LNCaP clone FGC (cell line): ENCODE measurements at regions not wholly inside any gene's neighbourhood (a gene's known extent, or its start where the extent isn't known, plus 50 kb on each side); places are given as distances from the start of the nearest gene placed in this dataset.
"Not testable (repeated sequence)": the region's sequence is repeated elsewhere in the genome, so short reads cannot be mapped to it uniquely, and the experiment has no call there.

Experiments used
- DNase-seq: peaks from one replicate; pipeline ENCODE4 v3.0.0-alpha.2; 2011; ENCODE audit warnings: low read depth
- H3K4me3 ChIP-seq: 2 replicates; pipeline ENCODE4 v1.5.1; 2011; ENCODE audit warnings: mild to moderate bottlenecking, low read depth, low read length, control low read depth
- TF ChIP-seq, protein P1 (sequence below): IDR thresholded peaks from 2 replicates; pipeline ENCODE4 v1.5.1; 2012; ENCODE audit warnings: mild to moderate bottlenecking; ENCODE audit not compliant: control insufficient read depth, insufficient read depth; ENCODE audit errors: extremely low read depth

DNA sequence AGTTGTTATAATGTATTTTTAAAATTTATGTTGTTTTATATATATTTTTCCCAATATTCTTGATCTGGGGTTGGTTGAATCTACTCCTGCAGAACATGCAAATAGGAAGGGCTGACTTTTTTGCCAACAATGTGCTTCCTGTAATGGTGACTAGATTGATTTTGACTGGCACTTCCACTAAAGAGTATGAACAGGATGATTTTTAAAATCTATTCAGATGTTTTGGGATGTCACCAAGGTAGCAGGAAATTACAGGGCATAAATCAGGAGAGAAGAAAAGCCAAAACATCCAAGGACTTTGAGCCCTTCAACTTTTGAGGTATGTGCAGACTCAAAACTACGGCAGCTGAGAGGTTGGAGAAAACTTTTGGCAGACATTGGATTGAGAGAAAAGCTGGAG lies 1047.6 kb downstream of the SLITRK5 start:
- H3K4me3 ChIP-seq = no peak overlapping the region
- TF ChIP-seq, protein P1, sequence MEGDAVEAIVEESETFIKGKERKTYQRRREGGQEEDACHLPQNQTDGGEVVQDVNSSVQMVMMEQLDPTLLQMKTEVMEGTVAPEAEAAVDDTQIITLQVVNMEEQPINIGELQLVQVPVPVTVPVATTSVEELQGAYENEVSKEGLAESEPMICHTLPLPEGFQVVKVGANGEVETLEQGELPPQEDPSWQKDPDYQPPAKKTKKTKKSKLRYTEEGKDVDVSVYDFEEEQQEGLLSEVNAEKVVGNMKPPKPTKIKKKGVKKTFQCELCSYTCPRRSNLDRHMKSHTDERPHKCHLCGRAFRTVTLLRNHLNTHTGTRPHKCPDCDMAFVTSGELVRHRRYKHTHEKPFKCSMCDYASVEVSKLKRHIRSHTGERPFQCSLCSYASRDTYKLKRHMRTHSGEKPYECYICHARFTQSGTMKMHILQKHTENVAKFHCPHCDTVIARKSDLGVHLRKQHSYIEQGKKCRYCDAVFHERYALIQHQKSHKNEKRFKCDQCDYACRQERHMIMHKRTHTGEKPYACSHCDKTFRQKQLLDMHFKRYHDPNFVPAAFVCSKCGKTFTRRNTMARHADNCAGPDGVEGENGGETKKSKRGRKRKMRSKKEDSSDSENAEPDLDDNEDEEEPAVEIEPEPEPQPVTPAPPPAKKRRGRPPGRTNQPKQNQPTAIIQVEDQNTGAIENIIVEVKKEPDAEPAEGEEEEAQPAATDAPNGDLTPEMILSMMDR = no peak
- no peak for DNase-seq

DNA sequence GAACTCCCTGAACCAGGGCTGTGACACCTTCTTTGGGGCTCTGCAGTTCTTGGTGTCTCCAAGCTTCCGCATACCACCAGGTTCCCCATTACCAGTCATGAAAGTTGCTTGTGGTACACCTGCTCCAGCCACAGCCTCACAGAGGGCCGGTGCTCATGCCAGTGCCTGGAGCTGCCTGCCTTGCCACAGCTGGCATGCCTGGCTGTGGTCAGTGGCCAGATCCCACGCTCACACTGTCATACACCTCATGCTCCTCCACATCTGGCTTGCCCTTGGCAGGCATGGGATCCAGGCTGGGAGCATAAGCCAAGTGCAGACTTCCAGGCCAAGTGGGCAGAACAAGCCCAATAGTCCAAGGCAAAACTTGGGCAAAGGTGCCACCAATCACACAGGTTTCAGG lies 1054.9 kb downstream of the SLITRK5 start:
- H3K4me3 ChIP-seq = no peak overlapping the region
- TF ChIP-seq, protein P1 = no peak
- no peak for DNase-seq

DNA sequence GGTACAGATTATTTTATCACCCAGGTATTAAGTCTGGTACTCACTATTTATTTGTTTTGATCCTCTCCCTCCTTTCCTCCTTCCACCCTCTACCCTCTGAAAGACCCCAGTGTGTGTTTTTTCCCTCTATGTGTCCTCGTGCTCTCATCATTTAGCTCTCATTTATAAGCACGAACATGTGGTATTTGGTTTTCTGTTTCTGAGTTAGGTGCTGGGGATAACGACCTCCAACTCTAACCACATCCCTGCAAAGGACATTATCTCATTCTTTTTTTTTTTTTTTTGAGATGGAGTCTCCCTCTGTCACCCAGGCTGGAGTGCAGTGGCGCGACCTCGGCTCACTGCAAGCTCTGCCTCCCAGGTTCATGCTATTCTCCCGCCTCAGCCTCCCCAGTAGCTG lies 1056.1 kb downstream of the SLITRK5 start:
- not testable (repeated sequence) for H3K4me3 ChIP-seq, DNase-seq

DNA sequence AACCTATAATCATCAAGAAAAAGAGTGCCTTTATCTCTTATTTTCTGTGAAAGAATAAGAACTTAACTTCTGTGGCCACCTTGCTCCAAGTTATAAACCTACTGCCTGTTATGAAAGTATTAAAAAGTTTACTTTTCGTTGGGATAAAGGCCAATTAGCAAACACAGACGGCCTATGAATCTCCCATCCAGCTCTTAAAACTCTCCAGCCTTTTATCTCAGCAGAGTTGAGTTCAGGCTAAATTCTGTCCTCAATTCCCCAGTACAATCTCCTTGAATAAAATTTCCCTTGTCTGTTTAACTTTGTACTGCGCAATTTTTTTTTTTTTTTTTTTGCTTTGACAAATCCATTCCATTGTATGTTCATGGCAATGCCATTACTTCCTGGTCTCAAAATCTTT lies 1058.4 kb downstream of the SLITRK5 start:
- no peak overlapping the region for H3K4me3 ChIP-seq
- TF ChIP-seq, protein P1 = no peak
- DNase-seq = peak; percentile 71

DNA sequence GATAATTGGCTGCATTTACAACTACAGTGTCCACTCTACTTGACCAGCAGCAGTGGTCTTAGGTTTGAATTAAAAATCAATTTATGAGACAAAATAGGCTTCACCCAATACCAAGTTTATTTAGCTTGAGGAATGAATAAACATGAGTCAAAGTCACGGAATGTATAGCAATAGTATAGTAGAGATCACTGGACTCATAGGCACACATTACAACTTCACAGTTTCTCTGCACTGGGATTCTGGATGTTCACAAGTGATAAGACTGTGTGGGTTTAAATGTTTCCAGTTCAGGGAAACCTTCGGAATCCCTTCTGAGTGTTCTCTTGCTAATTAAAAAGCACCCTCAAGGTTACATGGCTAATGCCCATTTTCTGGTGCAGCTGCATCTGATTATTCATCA lies 1064.9 kb downstream of the SLITRK5 start:
- DNase-seq = no peak
- TF ChIP-seq, protein P1 = no peak
- H3K4me3 ChIP-seq = no peak overlapping the region

DNA sequence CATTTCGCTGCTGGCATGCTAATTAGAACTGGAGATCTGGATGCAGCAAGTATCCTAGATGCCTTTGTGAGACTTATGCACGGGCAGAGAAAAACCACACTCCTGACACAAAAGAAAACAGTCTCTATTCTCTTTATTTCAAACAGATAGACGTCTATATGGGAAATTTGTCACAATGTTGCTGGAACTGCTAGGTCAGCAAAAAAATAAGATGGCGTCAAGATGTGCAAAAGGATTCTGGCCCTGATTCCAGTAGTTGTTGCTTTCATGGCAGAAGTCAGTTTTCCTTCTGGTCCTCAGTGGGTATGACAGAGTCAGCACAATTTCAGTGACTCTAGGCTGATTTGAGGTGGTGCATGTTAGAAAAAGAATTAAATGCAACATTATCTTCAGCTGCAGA lies 1068.0 kb downstream of the SLITRK5 start:
- DNase-seq = no peak
- H3K4me3 ChIP-seq = no peak overlapping the region
- TF ChIP-seq, protein P1 = no peak

DNA sequence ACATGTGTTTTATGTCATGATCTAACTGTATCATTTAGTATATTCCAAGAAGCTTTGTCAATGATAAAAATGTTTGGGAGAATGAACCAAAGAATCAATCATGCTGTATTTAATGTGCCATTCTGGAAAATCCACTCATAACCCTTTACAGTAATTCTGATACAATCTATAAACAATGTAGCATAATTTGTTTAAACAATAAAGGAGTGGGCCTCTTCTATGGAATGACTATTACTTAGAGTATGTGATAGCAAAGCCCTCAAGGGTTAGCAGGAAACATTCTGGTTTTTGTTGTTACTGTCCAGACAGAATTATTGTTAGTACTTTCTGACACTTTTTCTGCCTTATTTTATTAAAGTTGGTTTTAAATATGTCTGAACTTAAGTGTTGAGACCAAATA lies 1073.1 kb downstream of the SLITRK5 start:
- TF ChIP-seq, protein P1 = no peak
- no peak for DNase-seq
- H3K4me3 ChIP-seq = no peak overlapping the region

DNA sequence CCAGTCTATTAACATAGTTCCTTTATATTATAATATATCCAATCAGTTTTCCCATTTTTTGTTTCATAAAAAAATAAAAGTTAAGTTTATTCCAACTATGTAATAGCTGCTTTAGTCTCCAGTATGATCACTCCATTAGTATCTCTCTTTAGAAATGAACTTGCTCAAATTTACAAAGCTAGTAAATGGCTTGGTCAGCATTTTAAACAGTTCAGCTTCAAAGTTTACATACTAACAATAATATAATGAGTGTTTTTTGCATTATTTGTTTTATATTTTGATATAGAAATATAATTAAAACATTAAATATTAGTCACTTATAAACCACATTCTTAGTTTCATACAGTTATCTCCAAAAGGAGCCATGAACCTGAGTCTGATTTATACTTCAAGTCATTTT lies 1073.8 kb downstream of the SLITRK5 start:
- no peak for DNase-seq
- TF ChIP-seq, protein P1 = no peak
- no peak overlapping the region for H3K4me3 ChIP-seq
